HG02970 (cell line): ENCODE measurements at regions not wholly inside any gene's neighbourhood (a gene's known extent, or its start where the extent isn't known, plus 50 kb on each side); places are given as distances from the start of the nearest gene placed in this dataset.

ENCODE experiments used
- ATAC-seq: cut with Tn5 transposase; IDR thresholded peaks from one replicate; pipeline ENCODE4 v1.9.1; 2021; ENCODE audit warnings: mild to moderate bottlenecking, moderate library complexity, moderate number of reproducible peaks; ENCODE audit not compliant: unreplicated experiment, low FRiP score

DNA sequence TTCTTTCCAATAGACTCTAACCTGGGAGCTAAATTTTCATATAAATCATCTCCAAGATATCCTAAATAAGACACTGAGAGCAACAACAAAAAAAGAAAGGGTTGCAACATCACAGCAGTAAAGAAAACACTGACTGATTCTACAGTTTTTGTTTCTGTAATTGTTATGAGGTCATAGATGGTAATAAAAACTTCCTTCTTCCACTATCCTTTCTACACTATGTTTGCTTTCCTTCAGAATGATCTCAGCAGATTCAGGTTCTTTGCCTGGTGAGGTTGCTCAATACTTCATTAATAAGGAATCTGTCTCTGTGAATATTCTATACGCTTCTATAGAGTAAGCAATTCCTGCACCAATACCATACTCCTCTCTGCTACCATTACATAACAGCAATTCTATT, 835.6 kb upstream of the GRAMD2B start:
- ATAC-seq = no peak

DNA sequence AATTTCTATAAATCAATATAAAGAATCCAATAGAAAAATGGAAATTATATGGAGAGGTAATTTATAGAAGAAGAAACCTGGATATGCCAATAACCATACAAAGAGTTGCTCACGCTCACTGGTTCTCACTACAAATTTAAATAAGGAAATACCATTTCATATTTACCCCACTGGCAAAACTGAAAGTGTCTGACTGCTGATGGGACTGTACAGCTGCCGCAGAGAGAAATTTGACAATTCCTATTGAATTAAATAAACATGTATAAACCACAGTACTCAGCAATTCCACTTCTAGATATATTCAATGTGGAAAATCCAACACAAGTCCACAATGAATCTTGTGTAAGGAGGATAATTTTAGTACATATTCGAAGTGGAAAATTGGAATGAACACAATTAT, 830.4 kb upstream of the GRAMD2B start:
- ATAC-seq = no peak

DNA sequence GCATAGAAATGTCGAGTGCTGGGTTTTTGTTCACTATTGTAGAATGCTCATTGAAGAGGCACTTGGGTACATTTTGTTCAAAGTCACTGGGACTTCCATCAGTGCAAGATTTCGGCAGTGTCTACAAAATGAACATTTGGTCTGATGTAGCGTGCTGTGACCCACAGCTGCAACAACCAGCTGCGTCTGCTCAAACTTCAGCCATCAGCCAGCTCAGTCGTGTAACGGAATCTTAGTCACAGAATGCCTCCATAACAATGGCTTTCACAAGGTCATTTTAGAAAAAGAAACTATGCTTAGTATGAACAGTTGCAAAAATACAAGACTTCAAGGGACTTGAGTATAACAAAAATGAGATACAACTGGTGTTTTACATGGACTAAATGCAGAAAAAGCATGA, 828.1 kb upstream of the GRAMD2B start:
- ATAC-seq = no peak

GRCh38 chr5:125595845-125596244, 827.4 kb upstream of the GRAMD2B start:
- ATAC-seq = no peak

GRCh38 chr5:125597338-125597737, 825.9 kb upstream of the GRAMD2B start:
- ATAC-seq = no peak

GRCh38 chr5:125600559-125600958, 822.6 kb upstream of the GRAMD2B start:
- no peak for ATAC-seq

GRCh38 chr5:125602184-125602583, 821.0 kb upstream of the GRAMD2B start:
- ATAC-seq = no peak

GRCh38 chr5:125603321-125603720, 819.9 kb upstream of the GRAMD2B start:
- ATAC-seq = no peak

DNA sequence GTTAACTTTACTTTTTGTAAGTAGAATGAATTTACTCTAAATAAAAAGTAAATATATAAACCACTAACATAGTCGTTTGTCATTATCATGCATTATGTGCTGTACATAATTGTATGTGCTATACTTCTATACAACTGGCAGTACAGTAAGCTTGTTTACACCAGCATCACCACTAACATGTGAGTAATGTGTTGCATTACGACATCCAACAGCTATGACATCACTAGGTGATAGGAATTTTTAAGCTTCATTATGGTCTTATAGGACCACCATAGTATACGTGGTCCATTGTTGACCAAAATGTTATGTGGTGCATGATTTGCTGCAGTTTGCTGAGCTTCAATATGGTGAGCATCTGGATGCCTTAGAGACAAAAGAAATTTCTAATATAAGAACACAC, 819.1 kb upstream of the GRAMD2B start:
- no peak for ATAC-seq

DNA sequence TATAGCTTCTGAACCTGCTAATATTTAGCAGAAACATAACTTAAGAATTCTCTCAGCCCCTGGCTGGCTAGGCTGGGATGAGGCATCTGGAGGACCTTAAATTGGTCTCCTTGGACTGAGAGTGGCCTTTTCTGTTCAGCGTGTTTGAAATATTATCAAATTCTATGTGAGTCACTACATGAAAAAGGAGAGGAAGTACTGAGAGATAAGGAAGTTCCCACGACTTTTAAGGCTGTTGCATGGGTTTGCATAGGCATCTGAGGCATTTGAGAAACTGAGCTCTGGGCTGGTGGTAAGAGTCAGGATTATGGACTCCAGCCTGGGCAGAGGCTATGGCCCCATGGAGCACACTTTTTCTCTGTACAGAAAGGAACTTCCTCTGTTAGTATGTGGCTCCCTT, 816.2 kb upstream of the GRAMD2B start:
- ATAC-seq = no peak

DNA sequence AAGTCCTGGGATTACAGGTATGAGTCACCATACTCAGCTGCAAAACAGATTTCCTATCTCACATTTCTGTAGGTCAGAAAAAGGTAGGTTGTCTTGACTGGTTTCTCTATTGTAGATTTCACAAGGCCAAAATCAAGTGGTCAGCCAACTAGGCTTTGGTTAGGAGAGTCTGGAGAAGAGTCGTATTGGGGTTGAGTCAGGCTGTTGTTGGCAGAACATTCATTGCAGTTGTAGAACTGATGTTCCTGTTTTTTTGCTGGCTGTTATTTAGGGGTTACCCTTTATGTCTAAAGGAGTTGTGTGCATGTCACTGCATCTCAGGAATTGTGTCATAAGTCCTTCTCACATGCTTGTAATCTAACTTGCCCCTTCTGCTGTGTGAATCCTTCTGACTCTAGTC, 814.2 kb upstream of the GRAMD2B start:
- ATAC-seq = no peak

DNA sequence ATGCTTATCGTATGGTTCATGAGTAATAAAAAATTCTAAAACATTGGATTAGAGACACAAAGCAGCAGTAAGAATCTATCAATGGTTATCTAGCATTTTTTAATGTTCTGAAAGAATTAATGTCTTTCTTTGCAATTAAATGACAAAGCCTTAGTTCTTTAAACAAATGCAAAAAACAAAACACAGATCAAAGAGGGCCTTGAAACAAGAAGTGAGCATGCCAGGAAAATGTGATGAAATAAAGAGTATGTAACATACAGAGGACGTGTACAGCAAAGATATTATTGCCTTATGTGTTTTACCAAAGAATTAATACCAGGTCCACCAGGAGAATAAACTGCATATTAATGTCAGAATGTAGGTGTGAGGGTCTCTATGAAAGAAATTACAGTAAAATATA, 812.3 kb upstream of the GRAMD2B start:
- no peak for ATAC-seq

DNA sequence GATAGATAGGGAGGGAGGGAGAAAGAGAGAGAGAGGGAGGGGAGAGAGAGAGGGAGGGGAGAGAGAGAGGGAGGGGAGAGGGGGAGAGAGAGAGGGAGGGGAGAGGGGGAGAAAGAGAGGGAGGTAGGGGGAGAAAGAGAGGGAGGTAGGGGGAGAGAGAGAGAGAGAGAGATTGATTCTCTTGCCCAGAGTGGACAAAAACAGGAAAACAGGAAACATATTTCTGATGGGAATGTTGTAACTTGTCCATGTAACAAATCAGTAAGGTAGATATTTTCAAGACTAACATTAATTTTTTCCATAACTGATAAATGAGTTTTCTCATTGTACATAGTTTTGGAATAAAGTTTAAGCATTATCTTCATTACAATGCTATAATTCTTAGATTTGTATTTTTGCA, 811.7 kb upstream of the GRAMD2B start:
- no peak for ATAC-seq

DNA sequence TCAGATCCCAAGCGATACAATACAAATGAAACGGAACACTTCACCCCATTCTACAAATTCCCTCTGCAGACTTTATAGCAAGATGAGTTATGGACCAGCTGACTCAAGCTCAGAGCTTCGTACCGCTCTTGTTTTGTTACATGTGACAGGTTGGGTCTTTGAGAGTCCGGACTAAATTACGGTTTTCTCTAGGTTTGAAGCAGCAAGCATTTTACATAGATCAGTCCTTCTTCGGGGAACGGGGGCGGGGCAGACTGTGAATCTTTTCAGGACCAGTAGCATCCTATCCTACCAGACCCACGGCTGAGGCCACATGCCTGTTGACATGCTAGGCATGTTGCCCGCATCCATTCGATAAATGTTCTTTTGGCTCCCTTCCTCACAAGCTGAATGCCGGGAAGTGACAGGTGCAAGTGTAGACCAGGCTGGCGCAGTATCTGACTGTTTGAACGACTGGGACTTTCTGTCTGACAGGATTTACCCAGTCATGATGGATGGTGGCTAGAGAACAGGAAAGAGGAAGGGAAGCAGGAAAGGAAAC, 811.0 kb upstream of the GRAMD2B start:
- ATAC-seq = no peak

DNA sequence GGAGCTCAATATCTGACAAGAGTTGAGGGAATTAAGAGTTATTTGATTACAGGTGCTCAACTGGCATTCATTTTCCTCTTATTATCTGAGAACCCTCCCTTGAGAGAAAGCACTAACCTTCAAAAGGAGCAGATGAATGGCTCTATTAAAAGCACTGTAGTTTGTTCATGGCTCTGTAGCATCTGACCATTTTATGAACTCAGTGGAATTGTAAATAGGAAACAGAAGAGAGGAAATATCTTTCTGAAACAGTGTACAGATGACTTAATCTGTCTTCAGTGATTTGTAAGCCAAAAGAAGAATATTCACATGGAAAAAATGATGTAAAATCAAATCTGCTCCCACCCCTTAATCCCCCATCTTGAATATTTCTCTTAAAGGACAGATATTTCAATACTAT, 810.4 kb upstream of the GRAMD2B start:
- ATAC-seq = no peak

- ATAC-seq = no peak
Observed at GRCh38 chr5:125630237-125630636, 793.0 kb upstream of the GRAMD2B start.

DNA sequence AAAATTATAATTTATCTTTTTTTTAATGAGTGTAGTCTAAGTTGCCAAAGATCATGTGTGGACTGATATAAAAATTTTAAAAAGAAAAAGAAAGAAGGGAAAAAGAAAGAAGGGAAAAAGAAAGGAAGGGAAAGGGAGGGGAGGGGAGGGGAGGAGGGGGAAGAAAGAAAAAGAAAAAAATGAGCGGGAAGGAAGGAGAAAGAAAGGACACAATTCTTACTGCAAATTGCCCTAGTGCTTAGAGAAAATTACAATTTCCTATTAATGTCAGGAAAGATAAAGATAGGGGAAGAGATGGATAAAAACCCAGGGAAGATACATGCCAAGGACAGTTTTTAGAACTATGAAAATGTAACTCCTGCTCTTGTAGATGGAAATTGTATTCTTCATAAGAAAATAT, 789.7 kb upstream of the GRAMD2B start:
- ATAC-seq = no peak

DNA sequence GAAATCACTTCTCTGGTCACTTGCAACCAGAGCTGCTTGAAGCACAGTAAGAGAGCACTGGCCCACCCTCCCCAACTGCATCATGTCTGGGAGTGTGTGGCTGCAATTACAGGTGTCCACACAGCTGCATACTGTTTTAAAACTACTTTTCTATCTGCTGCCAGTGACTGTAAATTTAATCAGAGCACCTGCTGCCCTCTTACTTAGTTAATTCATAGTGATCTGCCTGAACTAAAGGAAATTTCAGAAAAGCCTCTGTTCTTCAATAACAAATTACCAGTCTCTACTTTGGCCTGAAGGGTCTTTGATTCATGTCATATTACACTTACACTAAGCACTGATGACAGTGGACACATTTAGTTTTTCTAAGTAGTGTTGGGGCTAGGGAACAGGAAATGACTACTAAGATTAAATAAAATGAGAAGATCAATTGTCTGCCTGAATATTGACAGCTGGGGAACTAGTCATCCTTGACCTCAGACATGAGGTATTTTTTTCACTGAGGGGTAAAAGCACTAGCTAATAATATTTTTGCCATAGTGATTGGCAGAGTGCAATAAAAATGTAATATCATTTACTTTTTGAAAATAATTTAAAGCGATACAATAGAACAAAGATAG, 788.9 kb upstream of the GRAMD2B start:
- no peak for ATAC-seq

GRCh38 chr5:125639858-125640257, 783.4 kb upstream of the GRAMD2B start:
- no peak for ATAC-seq

- no peak for ATAC-seq
Observed at GRCh38 chr5:125652761-125653160, 770.4 kb upstream of the GRAMD2B start.

DNA sequence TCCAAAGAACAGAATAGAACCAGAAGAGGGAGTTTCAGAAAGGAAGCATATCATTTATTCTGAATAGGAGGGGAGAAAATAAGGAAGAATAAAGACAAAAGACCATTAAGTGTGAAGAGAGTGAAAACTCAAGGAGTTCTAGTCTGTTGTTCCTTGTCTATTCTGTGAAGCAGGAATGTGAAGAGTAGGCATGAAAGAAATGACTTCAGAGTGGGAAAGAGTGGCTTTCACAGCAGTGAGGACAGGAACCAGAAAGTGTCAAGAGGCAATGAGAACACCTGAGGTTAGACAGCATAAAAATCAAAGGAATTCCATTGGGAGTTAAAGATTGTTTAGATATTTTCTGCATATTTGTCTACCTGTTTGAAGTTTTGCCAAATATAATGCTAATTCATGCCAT, 768.8 kb upstream of the GRAMD2B start:
- ATAC-seq = no peak

DNA sequence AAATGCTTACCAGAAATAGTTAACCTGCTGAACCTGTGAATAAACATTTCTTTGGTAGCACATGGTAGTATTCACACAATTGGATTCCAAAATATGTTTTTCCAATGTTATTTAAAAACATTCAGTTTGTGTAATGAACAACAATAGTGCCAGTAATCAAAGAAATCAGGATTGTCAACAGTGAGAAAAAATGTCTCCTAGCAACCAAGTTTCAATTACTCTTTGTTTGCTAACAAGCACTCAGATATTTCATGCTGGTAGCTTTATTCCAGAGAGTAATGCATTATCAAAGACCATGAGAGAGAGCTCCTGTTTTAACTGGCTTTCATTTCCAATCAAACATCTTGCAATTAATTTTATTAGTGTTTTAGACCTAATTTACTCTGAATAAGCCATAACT, 768.1 kb upstream of the GRAMD2B start:
- ATAC-seq = no peak

DNA sequence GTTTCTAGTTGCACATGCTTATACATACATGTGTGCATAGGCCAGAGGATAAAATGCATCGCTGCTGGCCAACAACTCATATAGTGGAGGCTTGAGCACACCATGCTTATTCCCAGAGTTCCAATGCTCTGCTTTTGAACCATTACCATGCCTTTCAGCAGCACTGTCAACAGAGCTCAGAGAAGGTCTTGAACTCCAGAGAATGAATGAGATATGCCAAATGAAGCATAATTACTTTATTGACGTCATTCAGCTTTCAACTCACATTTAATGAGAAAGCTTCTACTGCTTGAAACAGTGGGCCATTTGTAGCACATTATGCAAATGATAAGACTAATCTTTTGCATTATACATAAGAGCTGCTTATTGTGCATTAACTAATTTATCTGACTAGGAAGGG, 765.3 kb upstream of the GRAMD2B start:
- ATAC-seq = no peak
